Colonic mucosa (tissue), 4 donors: ENCODE measurements at regions not wholly inside any gene's neighbourhood (a gene's known extent, or its start where the extent isn't known, plus 50 kb on each side); places are given as distances from the start of the nearest gene placed in this dataset.

Experiments used
- DNase-seq: peaks from one replicate; pipeline ENCODE4 v3.0.0-alpha.2; 2020
- H3K27ac ChIP-seq: fragments of 200-600 bp; one replicate; pipeline ENCODE4 v1.8.0; 2021
- H3K27me3 ChIP-seq: fragments of 200-600 bp; one replicate; pipeline ENCODE4 v1.8.0; 2021
- H3K36me3 ChIP-seq: fragments of 200-600 bp; one replicate; pipeline ENCODE4 v1.8.0; 2021
- H3K4me1 ChIP-seq: fragments of 200-600 bp; one replicate; pipeline ENCODE4 v1.8.0; 2021; ENCODE audit warnings: mild to moderate bottlenecking
- H3K4me3 ChIP-seq: fragments of 200-600 bp; one replicate; pipeline ENCODE4 v1.8.0; 2021
- H3K9ac ChIP-seq, 2 donors: one replicate each; pipeline ENCODE4 v1.7.0; 2013; ENCODE audit warnings: control low read depth in 2 of 2, low read depth in 2 of 2, low read length in 2 of 2
- H3K9me3 ChIP-seq: fragments of 200-600 bp; one replicate; pipeline ENCODE4 v1.8.0; 2021
- CTCF ChIP-seq: fragments of 200-600 bp; IDR thresholded peaks from one replicate; pipeline ENCODE4 v1.8.0; 2022; ENCODE audit warnings: antibody characterized with exemption, mild to moderate bottlenecking
- intact Hi-C: fragments of 100-400 bp; cut with DNase I; formaldehyde crosslinking; loops from one replicate; pipeline ENCODE4 v1.14.1; 2022
- donor health status: healthy.
- donor health status: DM: no; HTN: no; CAD: no.
- donor health status: DM: no; HTN: no; CAD: no.

GRCh38 chr16:65600629-65601028 is 478.8 kb upstream of the CDH11 start:
- H3K4me1 ChIP-seq, result no peaks in the 10 kb centered on the region
- no peaks in the 10 kb centered on the region for H3K9me3 ChIP-seq
- intact Hi-C loops, result no loop called here
- H3K36me3 ChIP-seq, result no peaks in the 10 kb centered on the region
- H3K27ac ChIP-seq, result no peak overlapping the region
- H3K9ac ChIP-seq, result no peak overlapping the region
- DNase-seq, result no peak
- H3K4me3 ChIP-seq, result no peak overlapping the region
- no peaks in the 10 kb centered on the region for H3K27me3 ChIP-seq
- no peak for TF ChIP-seq CTCF

GRCh38 chr16:65600046-65600445 is 478.2 kb upstream of the CDH11 start:
- DNase-seq, result no peak
- intact Hi-C loops, result no loop called here
- no peak overlapping the region for H3K9ac ChIP-seq
- H3K4me1 ChIP-seq, result no peaks in the 10 kb centered on the region
- H3K4me3 ChIP-seq, result no peak overlapping the region
- no peaks in the 10 kb centered on the region for H3K36me3 ChIP-seq
- no peaks in the 10 kb centered on the region for H3K9me3 ChIP-seq
- no peaks in the 10 kb centered on the region for H3K27me3 ChIP-seq
- no peak overlapping the region for H3K27ac ChIP-seq
- no peak for TF ChIP-seq CTCF

- Histone ChIP-seq H3K27me3 (no peaks in the 10 kb centered on the region), H3K9ac (no peak overlapping the region), H3K36me3 (no peaks in the 10 kb centered on the region), H3K9me3 (no peaks in the 10 kb centered on the region), H3K4me1 (no peaks in the 10 kb centered on the region), H3K27ac (no peak overlapping the region), H3K4me3 (no peak overlapping the region)
- intact Hi-C loops, result no loop called here
- no peak for DNase-seq
- no peak for TF ChIP-seq CTCF
Measured at GRCh38 chr16:65598621-65599020, 476.8 kb upstream of the CDH11 start.

GRCh38 chr16:65583498-65583897 is 461.6 kb upstream of the CDH11 start:
- Histone ChIP-seq H3K9ac (no peak overlapping the region), H3K27me3 (no peaks in the 10 kb centered on the region), H3K4me3 (no peak overlapping the region), H3K36me3 (no peaks in the 10 kb centered on the region), H3K27ac (no peak overlapping the region), H3K9me3 (no peaks in the 10 kb centered on the region), H3K4me1 (no peaks in the 10 kb centered on the region)
- intact Hi-C loops, result no loop called here
- no peak for DNase-seq
- TF ChIP-seq CTCF, result no peak

GRCh38 chr16:65579050-65579449 is 457.2 kb upstream of the CDH11 start:
- Histone ChIP-seq H3K4me3 (no peak overlapping the region), H3K9ac (no peak overlapping the region), H3K9me3 (no peaks in the 10 kb centered on the region), H3K27ac (no peak overlapping the region), H3K4me1 (no peaks in the 10 kb centered on the region), H3K36me3 (no peaks in the 10 kb centered on the region), H3K27me3 (no peaks in the 10 kb centered on the region)
- TF ChIP-seq CTCF, result no peak
- intact Hi-C loops, result no loop called here
- DNase-seq, result no peak

- no peak overlapping the region for H3K27ac ChIP-seq
- no peak for TF ChIP-seq CTCF
- no peaks in the 10 kb centered on the region for H3K36me3 ChIP-seq
- no peak for DNase-seq
- H3K9me3 ChIP-seq, result no peaks in the 10 kb centered on the region
- H3K4me1 ChIP-seq, result no peaks in the 10 kb centered on the region
- H3K4me3 ChIP-seq, result no peak overlapping the region
- H3K9ac ChIP-seq, result no peak overlapping the region
- H3K27me3 ChIP-seq, result no peaks in the 10 kb centered on the region
- intact Hi-C loops, result no loop called here
Measured at GRCh38 chr16:65576631-65577030, 454.8 kb upstream of the CDH11 start.
